Osteoblast (primary cell): ENCODE measurements at regions not wholly inside any gene's neighbourhood (a gene's known extent, or its start where the extent isn't known, plus 50 kb on each side); places are given as distances from the start of the nearest gene placed in this dataset.

ENCODE experiments used
- DNase-seq: peaks from one replicate; pipeline ENCODE4 v3.0.0; 2011; ENCODE audit warnings: low spot score, mixed read lengths; ENCODE audit not compliant: insufficient read length; ENCODE audit errors: missing footprints
- H2AFZ ChIP-seq: 2 replicates; pipeline ENCODE4 v1.6.0; 2011; ENCODE audit warnings: mild to moderate bottlenecking, low read length
- H3K27ac ChIP-seq: 2 replicates; pipeline ENCODE4 v1.5.1; 2011; ENCODE audit warnings: mild to moderate bottlenecking, low read depth, low read length, moderate library complexity
- H3K27me3 ChIP-seq: 2 replicates; pipeline ENCODE4 v1.6.0; 2012; ENCODE audit warnings: mild to moderate bottlenecking, control low read depth, inconsistent platforms, low read length, moderate library complexity; ENCODE audit not compliant: insufficient read depth
- H3K36me3 ChIP-seq: 2 replicates; pipeline ENCODE4 v1.5.1; 2011; ENCODE audit warnings: mild to moderate bottlenecking, low read length, control low read depth, moderate library complexity; ENCODE audit not compliant: insufficient read depth
- H3K4me1 ChIP-seq: 2 replicates; pipeline ENCODE4 v1.5.1; 2011; ENCODE audit warnings: mild to moderate bottlenecking, low read length, control low read depth, moderate library complexity; ENCODE audit not compliant: insufficient read depth
- H3K4me2 ChIP-seq: 2 replicates; pipeline ENCODE4 v1.6.0; 2011; ENCODE audit warnings: mild to moderate bottlenecking, low read length; ENCODE audit not compliant: insufficient read depth
- H3K4me3 ChIP-seq: fragments of 200-600 bp; sonication (generic); 3 replicates; pipeline ENCODE4 v1.5.1; 2012; ENCODE audit warnings: mild to moderate bottlenecking, low read length, inconsistent platforms; ENCODE audit not compliant: insufficient read depth
- H3K79me2 ChIP-seq: 2 replicates; pipeline ENCODE4 v1.6.0; 2012; ENCODE audit warnings: mild to moderate bottlenecking, low read length, control low read depth, inconsistent platforms; ENCODE audit not compliant: insufficient read depth
- H3K9me3 ChIP-seq: 2 replicates; pipeline ENCODE4 v1.5.1; 2011; ENCODE audit warnings: low read depth, low read length, control low read depth
- H4K20me1 ChIP-seq: 2 replicates; pipeline ENCODE4 v1.6.0; 2012; ENCODE audit warnings: mild to moderate bottlenecking, low read length, control low read depth; ENCODE audit not compliant: insufficient read depth
- TF ChIP-seq, protein P1 (sequence below): IDR thresholded peaks from 2 replicates; pipeline ENCODE4 v1.5.1; 2011; ENCODE audit warnings: mild to moderate bottlenecking, low read depth, low read length, moderate library complexity; ENCODE audit errors: extremely low read depth

DNA sequence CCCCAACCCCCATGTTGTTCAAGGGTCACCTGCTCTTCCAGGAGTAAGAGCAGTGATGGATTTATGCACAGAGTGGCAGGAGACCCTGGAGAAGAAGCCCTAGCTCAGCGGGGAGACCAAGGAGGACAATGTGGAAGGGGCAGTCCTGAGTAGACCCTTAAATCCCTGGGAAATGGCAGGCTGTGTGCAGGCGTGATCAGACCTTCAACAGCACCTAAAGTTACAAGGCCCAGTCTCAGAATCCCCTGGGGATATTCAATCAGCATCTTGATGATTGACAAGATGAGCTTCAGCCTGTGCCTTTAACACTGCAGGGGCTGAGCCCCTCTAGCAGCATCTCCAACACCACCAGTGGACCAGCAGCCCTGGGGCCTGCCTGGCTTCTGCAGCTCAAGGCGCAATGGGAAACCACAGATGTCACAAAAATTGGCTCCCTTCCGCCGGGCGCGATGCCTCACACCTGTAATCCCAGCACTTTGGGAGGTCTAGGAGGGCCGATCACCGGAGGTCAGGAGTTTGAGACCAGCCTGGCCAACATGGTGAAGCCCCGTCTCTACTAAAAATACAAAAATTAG, 60.4 kb downstream of the IRF2BP2 start:
- Histone ChIP-seq H3K4me1 (peaks cover 22% of the 10 kb centered on the region), H3K4me3 (no peak overlapping the region), H3K27me3 (no peaks in the 10 kb centered on the region), H3K9me3 (no peaks in the 10 kb centered on the region), H3K27ac (no peak overlapping the region), H3K36me3 (no peaks in the 10 kb centered on the region), H3K79me2 (no peaks in the 10 kb centered on the region), H4K20me1 (no peaks in the 10 kb centered on the region), H3K4me2 (no peak overlapping the region), H2AFZ (no peak overlapping the region)
- TF ChIP-seq, protein P1, sequence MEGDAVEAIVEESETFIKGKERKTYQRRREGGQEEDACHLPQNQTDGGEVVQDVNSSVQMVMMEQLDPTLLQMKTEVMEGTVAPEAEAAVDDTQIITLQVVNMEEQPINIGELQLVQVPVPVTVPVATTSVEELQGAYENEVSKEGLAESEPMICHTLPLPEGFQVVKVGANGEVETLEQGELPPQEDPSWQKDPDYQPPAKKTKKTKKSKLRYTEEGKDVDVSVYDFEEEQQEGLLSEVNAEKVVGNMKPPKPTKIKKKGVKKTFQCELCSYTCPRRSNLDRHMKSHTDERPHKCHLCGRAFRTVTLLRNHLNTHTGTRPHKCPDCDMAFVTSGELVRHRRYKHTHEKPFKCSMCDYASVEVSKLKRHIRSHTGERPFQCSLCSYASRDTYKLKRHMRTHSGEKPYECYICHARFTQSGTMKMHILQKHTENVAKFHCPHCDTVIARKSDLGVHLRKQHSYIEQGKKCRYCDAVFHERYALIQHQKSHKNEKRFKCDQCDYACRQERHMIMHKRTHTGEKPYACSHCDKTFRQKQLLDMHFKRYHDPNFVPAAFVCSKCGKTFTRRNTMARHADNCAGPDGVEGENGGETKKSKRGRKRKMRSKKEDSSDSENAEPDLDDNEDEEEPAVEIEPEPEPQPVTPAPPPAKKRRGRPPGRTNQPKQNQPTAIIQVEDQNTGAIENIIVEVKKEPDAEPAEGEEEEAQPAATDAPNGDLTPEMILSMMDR = no peak
- no peak for DNase-seq

DNA sequence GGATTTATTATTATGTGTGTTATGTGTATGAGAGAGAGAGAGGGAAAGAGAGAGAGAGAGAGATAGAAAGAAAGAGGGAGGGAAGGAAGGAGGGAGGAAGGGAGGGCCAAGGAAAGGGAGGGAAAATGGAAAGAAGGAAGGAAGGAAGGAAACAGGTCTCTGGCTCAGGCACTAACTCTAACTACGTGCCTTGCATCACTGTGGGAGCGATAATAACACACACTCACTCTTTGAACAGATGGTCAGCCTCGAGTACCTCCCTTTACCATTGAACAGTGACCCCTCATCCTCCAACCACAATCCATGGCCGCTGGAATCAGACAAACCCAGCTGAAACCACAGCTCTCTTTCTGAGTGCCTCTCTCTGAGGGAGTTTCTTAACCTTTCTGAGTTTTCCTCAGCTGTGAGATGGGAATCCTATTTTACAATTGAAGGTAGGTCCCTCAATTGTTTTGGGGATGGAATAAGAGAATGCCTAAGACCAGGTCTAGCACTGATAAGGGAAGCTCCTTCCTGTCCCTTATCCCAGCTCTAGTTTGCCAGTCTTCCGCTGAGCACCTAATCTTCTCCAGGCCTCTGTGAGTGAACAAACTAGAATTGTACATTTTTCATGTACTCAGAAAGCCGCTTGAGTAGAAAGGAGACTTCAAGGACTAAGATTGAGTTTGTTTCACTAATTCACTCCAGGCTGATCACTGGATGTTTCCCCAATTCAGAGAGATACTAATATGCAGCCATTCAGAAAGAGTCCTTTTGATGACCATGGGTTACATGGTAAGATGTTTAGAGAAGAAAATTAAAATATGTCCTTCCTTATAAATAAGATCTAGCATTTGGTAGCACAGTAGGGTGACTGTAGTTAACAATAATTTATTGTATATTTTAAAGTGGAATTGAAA, 62.8 kb downstream of the IRF2BP2 start:
- Histone ChIP-seq H3K79me2 (no peaks in the 10 kb centered on the region), H3K4me1 (peaks cover 14% of the 10 kb centered on the region), H4K20me1 (no peaks in the 10 kb centered on the region), H3K27me3 (no peaks in the 10 kb centered on the region), H3K4me2 (no peak overlapping the region), H3K9me3 (no peaks in the 10 kb centered on the region), H2AFZ (peak overlapping the region; percentile 66), H3K36me3 (no peaks in the 10 kb centered on the region), H3K27ac (no peak overlapping the region), H3K4me3 (no peak overlapping the region)
- DNase-seq = no peak
- TF ChIP-seq, protein P1 = no peak

GRCh38 chr1:234546387-234546704, 63.6 kb downstream of the IRF2BP2 start:
- no peaks in the 10 kb centered on the region for H3K79me2 ChIP-seq
- TF ChIP-seq, protein P1 = no peak
- peaks cover 17% of the 10 kb centered on the region for H3K4me1 ChIP-seq
- H3K27me3 ChIP-seq = no peaks in the 10 kb centered on the region
- no peak overlapping the region for H3K4me2 ChIP-seq
- H3K9me3 ChIP-seq = no peaks in the 10 kb centered on the region
- H4K20me1 ChIP-seq = no peaks in the 10 kb centered on the region
- no peak overlapping the region for H3K27ac ChIP-seq
- no peak overlapping the region for H2AFZ ChIP-seq
- DNase-seq = no peak
- no peak overlapping the region for H3K4me3 ChIP-seq
- no peaks in the 10 kb centered on the region for H3K36me3 ChIP-seq

- H3K4me2 ChIP-seq = no peak overlapping the region
- no peaks in the 10 kb centered on the region for H3K79me2 ChIP-seq
- peaks cover 19% of the 10 kb centered on the region for H3K4me1 ChIP-seq
- H4K20me1 ChIP-seq = no peaks in the 10 kb centered on the region
- H3K4me3 ChIP-seq = no peak overlapping the region
- no peak overlapping the region for H2AFZ ChIP-seq
- no peaks in the 10 kb centered on the region for H3K27me3 ChIP-seq
- H3K9me3 ChIP-seq = no peaks in the 10 kb centered on the region
- DNase-seq = no peak
- H3K36me3 ChIP-seq = no peaks in the 10 kb centered on the region
- H3K27ac ChIP-seq = no peak overlapping the region
- TF ChIP-seq, protein P1 = no peak
These were observed 64.2 kb downstream of the IRF2BP2 start for GRCh38 chr1:234545517-234546386.
